K562 (cell line): ENCODE measurements at regions not wholly inside any gene's neighbourhood (a gene's known extent, or its start where the extent isn't known, plus 50 kb on each side); places are given as distances from the start of the nearest gene placed in this dataset.

Source experiments
- CEBPB ChIP-seq: fragments of 450-650 bp; IDR thresholded peaks from 2 replicates; pipeline ENCODE4 v1.6.1; 2016; ENCODE audit warnings: missing genetic modification characterization, missing compliant biosample characterization
- CTCF ChIP-seq, 3 experiments: IDR thresholded peaks in 2 of 3; conservative IDR thresholded peaks in 1 of 3; 2 replicates each; pipeline ENCODE4 v1.5.1; 2011 to 2012; ENCODE audit warnings: low read length in 3 of 3, mild to moderate bottlenecking in 3 of 3, control low read depth in 2 of 3, improper control_type of control experiment in 1 of 3, inconsistent platforms in 1 of 3, low read depth in 1 of 3, mixed read lengths in 1 of 3, moderate library complexity in 1 of 3; ENCODE audit not compliant: insufficient read depth in 2 of 3
- EGR1 ChIP-seq: fragments of 450-650 bp; conservative IDR thresholded peaks from 2 replicates; pipeline ENCODE4 v1.6.1; 2017; ENCODE audit warnings: mild to moderate bottlenecking
- FOXA3 ChIP-seq, 2 experiments: fragments of 450-650 bp in 1 of 2; sonication (generic) in 1 of 2; formaldehyde crosslinking; IDR thresholded peaks in 1 of 2; conservative IDR thresholded peaks in 1 of 2; 2 replicates each; pipeline versions ENCODE4 v1.4.0 to v1.8.0; 2020 to 2022; ENCODE audit warnings: mild to moderate bottlenecking in 2 of 2, missing genetic modification reagents in 1 of 2
- HMGXB4 ChIP-seq: sonication (generic); formaldehyde crosslinking; IDR thresholded peaks from 2 replicates; pipeline ENCODE4 v1.8.1; 2023; ENCODE audit warnings: mild to moderate bottlenecking, missing genetic modification reagents
- JUND ChIP-seq, 2 experiments: IDR thresholded peaks; 2 replicates in 1 of 2; 3 replicates in 1 of 2; pipeline ENCODE4 v1.6.1; 2011; ENCODE audit warnings: borderline replicate concordance in 2 of 2, low read depth in 2 of 2, low read length in 2 of 2, improper control_type of control experiment in 1 of 2, missing biosample characterization in 1 of 2, missing genetic modification characterization in 1 of 2, missing genetic modification reagents in 1 of 2
- MEF2A ChIP-seq: IDR thresholded peaks from 2 replicates; pipeline ENCODE4 v1.6.1; 2011; ENCODE audit warnings: low read depth, mild to moderate bottlenecking, low read length, moderate library complexity; ENCODE audit not compliant: control insufficient read depth
- SIN3B ChIP-seq: fragments of 450-650 bp; IDR thresholded peaks from 2 replicates; pipeline ENCODE4 v1.6.1; 2017; ENCODE audit warnings: low read depth, mild to moderate bottlenecking, moderate library complexity
- SRF ChIP-seq, 2 experiments: fragments of 250-450, 450-650 bp in 1 of 2; sonication (Bioruptor Pico) in 1 of 2; sonication (generic) in 1 of 2; formaldehyde crosslinking; IDR thresholded peaks; 2 replicates each; pipeline versions ENCODE4 v1.5.0 to v1.5.1; 2020 to 2022; ENCODE audit warnings: mild to moderate bottlenecking in 1 of 2, missing genetic modification reagents in 1 of 2
- ZBTB43 ChIP-seq: sonication (generic); formaldehyde crosslinking; IDR thresholded peaks from 2 replicates; pipeline ENCODE4 v1.8.0; 2023; ENCODE audit warnings: mild to moderate bottlenecking, missing genetic modification reagents
- ZNF398 ChIP-seq: fragments of 250-450 bp; sonication (Bioruptor Pico); IDR thresholded peaks from 2 replicates; pipeline ENCODE4 v1.8.0; 2021; ENCODE audit warnings: moderate library complexity, mild to moderate bottlenecking, inconsistent platforms

GRCh38 chr7:136033413-136034031 lies 56.4 kb upstream of the MTPN start:
- TF ChIP-seq SRF (CRISPR knock-in tag; IDR thresholded peaks at IDR 0.05) (no peak), HMGXB4 (no peak), SIN3B (no peak), EGR1 (no peak), FOXA3 (CRISPR knock-in tag; conservative IDR thresholded peaks at IDR 0.05 in 1 of 2, IDR thresholded peaks at IDR 0.05 in 1 of 2) (no peak), ZNF398 (CRISPR knock-in tag) (no peak), CTCF (IDR thresholded peaks at IDR 0.05 in 2 of 3, conservative IDR thresholded peaks at IDR 0.05 in 1 of 3; ENCODE audit: insufficient read depth in 2 of 3, low read depth in 1 of 3, low read length in 3 of 3) (no peak), JUND (IDR thresholded peaks at IDR 0.05; ENCODE audit: borderline replicate concordance, low read depth, low read length) (peak; percentile 66), JUND (tag; IDR thresholded peaks at IDR 0.05; ENCODE audit: borderline replicate concordance, low read depth, low read length) (no peak), ZBTB43 (CRISPR knock-in tag) (no peak), MEF2A (peak; percentile 61), CEBPB (tag) (no peak)
